ENCODE measurements at regions not wholly inside any gene's neighbourhood (a gene's known extent, or its start where the extent isn't known, plus 50 kb on each side); places are given as distances from the start of the nearest gene placed in this dataset.

DNA sequence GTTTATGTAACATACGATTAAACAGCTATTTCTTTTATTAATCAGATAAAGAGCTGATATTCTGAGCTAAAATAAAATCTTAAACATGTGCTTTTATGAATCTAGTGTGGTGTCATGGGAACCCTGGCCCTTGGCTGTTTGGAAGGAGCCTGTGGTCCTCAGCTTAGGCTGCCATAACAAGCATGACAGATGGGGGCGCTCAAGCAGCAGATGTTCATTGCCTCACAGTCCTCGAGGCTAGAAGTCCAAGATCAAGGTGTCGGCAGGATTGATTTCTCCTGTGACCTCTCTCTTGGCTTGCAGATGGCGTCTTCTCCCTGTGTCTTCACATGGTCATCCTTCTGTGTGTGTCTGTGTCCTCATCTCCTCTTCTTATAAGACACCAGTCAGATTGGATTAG lies 448.2 kb downstream of the GADD45G start:
- TF ChIP-seq POLR2A (IDR thresholded peaks at IDR 0.05; ENCODE audit: borderline replicate concordance, extremely low read depth, insufficient read depth, insufficient read length), result no peak
- TF ChIP-seq, protein P1, sequence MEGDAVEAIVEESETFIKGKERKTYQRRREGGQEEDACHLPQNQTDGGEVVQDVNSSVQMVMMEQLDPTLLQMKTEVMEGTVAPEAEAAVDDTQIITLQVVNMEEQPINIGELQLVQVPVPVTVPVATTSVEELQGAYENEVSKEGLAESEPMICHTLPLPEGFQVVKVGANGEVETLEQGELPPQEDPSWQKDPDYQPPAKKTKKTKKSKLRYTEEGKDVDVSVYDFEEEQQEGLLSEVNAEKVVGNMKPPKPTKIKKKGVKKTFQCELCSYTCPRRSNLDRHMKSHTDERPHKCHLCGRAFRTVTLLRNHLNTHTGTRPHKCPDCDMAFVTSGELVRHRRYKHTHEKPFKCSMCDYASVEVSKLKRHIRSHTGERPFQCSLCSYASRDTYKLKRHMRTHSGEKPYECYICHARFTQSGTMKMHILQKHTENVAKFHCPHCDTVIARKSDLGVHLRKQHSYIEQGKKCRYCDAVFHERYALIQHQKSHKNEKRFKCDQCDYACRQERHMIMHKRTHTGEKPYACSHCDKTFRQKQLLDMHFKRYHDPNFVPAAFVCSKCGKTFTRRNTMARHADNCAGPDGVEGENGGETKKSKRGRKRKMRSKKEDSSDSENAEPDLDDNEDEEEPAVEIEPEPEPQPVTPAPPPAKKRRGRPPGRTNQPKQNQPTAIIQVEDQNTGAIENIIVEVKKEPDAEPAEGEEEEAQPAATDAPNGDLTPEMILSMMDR (IDR thresholded peaks at IDR 0.05 in 2 of 3, conservative IDR thresholded peaks at IDR 0.05 in 1 of 3; ENCODE audit: borderline replicate concordance in 1 of 3, insufficient read depth in 1 of 3, low read depth in 2 of 3, low read length in 2 of 3), result peak in 2 of 3 experiments; percentile 51 to 54; a peak in 4 of 6 replicates
- TF ChIP-seq, protein P2, sequence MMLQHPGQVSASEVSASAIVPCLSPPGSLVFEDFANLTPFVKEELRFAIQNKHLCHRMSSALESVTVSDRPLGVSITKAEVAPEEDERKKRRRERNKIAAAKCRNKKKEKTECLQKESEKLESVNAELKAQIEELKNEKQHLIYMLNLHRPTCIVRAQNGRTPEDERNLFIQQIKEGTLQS (IDR thresholded peaks at IDR 0.05), result no peak
- no peak for TF ChIP-seq POLR2AphosphoS5 (IDR thresholded peaks at IDR 0.05; ENCODE audit: low read depth, low read length)
- TF ChIP-seq EGR1 (IDR thresholded peaks at IDR 0.05; ENCODE audit: low read depth), result no peak
- no peak for TF ChIP-seq EZH2 (IDR thresholded peaks at IDR 0.05)
